Peyer's patch (tissue), 4 donors: ENCODE measurements at regions not wholly inside any gene's neighbourhood (a gene's known extent, or its start where the extent isn't known, plus 50 kb on each side); places are given as distances from the start of the nearest gene placed in this dataset.
A peak's percentile ranks its signal among the peaks of the same experiment; 100 is the strongest.

ENCODE experiments used
- CTCF ChIP-seq, 6 experiments: fragments of 450-650 bp in 4 of 6; fragments of 200-600 bp in 2 of 6; sonication (generic) in 1 of 6; IDR thresholded peaks; one replicate each; pipeline ENCODE4 v1.5.1; 2017 to 2019; ENCODE audit warnings: antibody characterized with exemption in 6 of 6, mild to moderate bottlenecking in 3 of 6, moderate library complexity in 1 of 6
- POLR2A ChIP-seq, 2 donors: fragments of 450-650 bp; IDR thresholded peaks; one replicate each; pipeline ENCODE4 v1.5.1; 2017; ENCODE audit warnings: antibody characterized with exemption in 2 of 2, mild to moderate bottlenecking in 2 of 2, moderate library complexity in 2 of 2

GRCh38 chr6:41463062-41463930 lies 82.9 kb upstream of the FOXP4 start:
- peak in 5 of 6 experiments; percentile 27 to 57 (median 43) for TF ChIP-seq CTCF (IDR thresholded peaks at IDR 0.05)
- TF ChIP-seq POLR2A (IDR thresholded peaks at IDR 0.05), result no peak
